GM21825 (cell line): ENCODE measurements at regions not wholly inside any gene's neighbourhood (a gene's known extent, or its start where the extent isn't known, plus 50 kb on each side); places are given as distances from the start of the nearest gene placed in this dataset.
"Not testable (repeated sequence)": the region's sequence is repeated elsewhere in the genome, so short reads cannot be mapped to it uniquely, and the experiment has no call there.

Source experiments
- ATAC-seq: cut with Tn5 transposase; IDR thresholded peaks from one replicate; pipeline ENCODE4 v1.9.1; 2021; ENCODE audit warnings: mild to moderate bottlenecking, moderate library complexity; ENCODE audit not compliant: unreplicated experiment

- no peak for ATAC-seq
These were observed 233.7 kb downstream of the TLE1 start for GRCh38 chr9:81455462-81456219.

- ATAC-seq, result no peak
These were observed 243.9 kb downstream of the TLE1 start for GRCh38 chr9:81445331-81445921.

- no peak for ATAC-seq
These were observed 257.7 kb downstream of the TLE1 start for GRCh38 chr9:81431641-81432040.

GRCh38 chr9:81430727-81431126 lies 258.6 kb downstream of the TLE1 start:
- no peak for ATAC-seq

GRCh38 chr9:81427870-81428269 lies 261.5 kb downstream of the TLE1 start:
- no peak for ATAC-seq

- ATAC-seq, result no peak
These were observed 264.9 kb downstream of the TLE1 start for GRCh38 chr9:81424431-81424830.

- ATAC-seq, result no peak
These were observed 265.6 kb downstream of the TLE1 start for GRCh38 chr9:81423589-81424326.

GRCh38 chr9:81421090-81421489 lies 268.3 kb downstream of the TLE1 start:
- ATAC-seq, result not testable (repeated sequence)

GRCh38 chr9:81420024-81420423 lies 269.3 kb downstream of the TLE1 start:
- ATAC-seq, result no peak

GRCh38 chr9:81417941-81418340 lies 271.4 kb downstream of the TLE1 start:
- no peak for ATAC-seq

GRCh38 chr9:81417299-81417675 lies 272.1 kb downstream of the TLE1 start:
- ATAC-seq, result no peak

GRCh38 chr9:81416476-81417298 lies 272.7 kb downstream of the TLE1 start:
- ATAC-seq, result no peak

- ATAC-seq, result no peak
These were observed 274.5 kb downstream of the TLE1 start for GRCh38 chr9:81414836-81415235.

GRCh38 chr9:81411961-81412360 lies 277.4 kb downstream of the TLE1 start:
- ATAC-seq, result no peak

- no peak for ATAC-seq
These were observed 279.1 kb downstream of the TLE1 start for GRCh38 chr9:81410201-81410600.

GRCh38 chr9:81408951-81409350 lies 280.4 kb downstream of the TLE1 start:
- ATAC-seq, result no peak

- ATAC-seq, result no peak
These were observed 284.3 kb downstream of the TLE1 start for GRCh38 chr9:81404931-81405598.

- no peak for ATAC-seq
These were observed 291.6 kb downstream of the TLE1 start for GRCh38 chr9:81397481-81398381.

GRCh38 chr9:81396528-81396927 lies 292.8 kb downstream of the TLE1 start:
- no peak for ATAC-seq

GRCh38 chr9:81395676-81396054 lies 293.7 kb downstream of the TLE1 start:
- ATAC-seq, result no peak
